DMS53 treated with DMSO at 0.1 percent for 48 hours (cell line): ENCODE measurements at regions not wholly inside any gene's neighbourhood (a gene's known extent, or its start where the extent isn't known, plus 50 kb on each side); places are given as distances from the start of the nearest gene placed in this dataset.
"Not testable (repeated sequence)": the region's sequence is repeated elsewhere in the genome, so short reads cannot be mapped to it uniquely, and the experiment has no call there.

ENCODE experiments used
- DNase-seq: peaks from one replicate; lab custom pipeline; 2025; ENCODE audit not compliant: unreplicated experiment; lab: John Stamatoyannopoulos, UW

GRCh38 chr11:25159341-25159740, 662.5 kb downstream of the LUZP2 start:
- no peak for DNase-seq

GRCh38 chr11:25163421-25163820, 666.6 kb downstream of the LUZP2 start:
- DNase-seq: no peak

GRCh38 chr11:25180187-25180586, 683.3 kb downstream of the LUZP2 start:
- DNase-seq: no peak

GRCh38 chr11:25183411-25183810, 686.6 kb downstream of the LUZP2 start:
- no peak for DNase-seq

GRCh38 chr11:25197515-25197914, 700.7 kb downstream of the LUZP2 start:
- no peak for DNase-seq

GRCh38 chr11:25198704-25199103, 701.9 kb downstream of the LUZP2 start:
- no peak for DNase-seq

- no peak for DNase-seq
Measured at GRCh38 chr11:25200925-25201324, 704.1 kb downstream of the LUZP2 start.

- DNase-seq: no peak
Measured at GRCh38 chr11:25206762-25207161, 709.9 kb downstream of the LUZP2 start.

- DNase-seq: no peak
Measured at GRCh38 chr11:25211635-25212254, 714.9 kb downstream of the LUZP2 start.

GRCh38 chr11:25214535-25215176, 717.8 kb downstream of the LUZP2 start:
- DNase-seq: no peak

GRCh38 chr11:25218036-25218435, 721.2 kb downstream of the LUZP2 start:
- no peak for DNase-seq

GRCh38 chr11:25225078-25225477, 728.2 kb downstream of the LUZP2 start:
- no peak for DNase-seq

- DNase-seq: no peak
Measured at GRCh38 chr11:25242928-25243327, 746.1 kb downstream of the LUZP2 start.

GRCh38 chr11:25244126-25244525, 747.3 kb downstream of the LUZP2 start:
- no peak for DNase-seq

- no peak for DNase-seq
Measured at GRCh38 chr11:25247336-25247735, 750.5 kb downstream of the LUZP2 start.

GRCh38 chr11:25252854-25253253, 756.0 kb downstream of the LUZP2 start:
- DNase-seq: no peak

- DNase-seq: not testable (repeated sequence)
Measured at GRCh38 chr11:25263861-25264260, 767.0 kb downstream of the LUZP2 start.

- DNase-seq: no peak
Measured at GRCh38 chr11:25271301-25271700, 774.4 kb downstream of the LUZP2 start.

GRCh38 chr11:25272214-25272613, 775.4 kb downstream of the LUZP2 start:
- no peak for DNase-seq

- DNase-seq: not testable (repeated sequence)
Measured at GRCh38 chr11:25280821-25281220, 784.0 kb downstream of the LUZP2 start.

- no peak for DNase-seq
Measured at GRCh38 chr11:25293166-25293565, 796.3 kb downstream of the LUZP2 start.

GRCh38 chr11:25298450-25298849, 801.6 kb downstream of the LUZP2 start:
- DNase-seq: no peak

- no peak for DNase-seq
Measured at GRCh38 chr11:25309818-25310217, 813.0 kb downstream of the LUZP2 start.
